CD14-positive monocyte (primary cell): ENCODE measurements at regions not wholly inside any gene's neighbourhood (a gene's known extent, or its start where the extent isn't known, plus 50 kb on each side); places are given as distances from the start of the nearest gene placed in this dataset.

Experiments used
- DNase-seq, 3 donors: peaks; one replicate each; pipeline ENCODE4 v3.0.0-alpha.2; 2011 to 2022
- H2AFZ ChIP-seq: 2 replicates; pipeline ENCODE4 v1.6.0; 2012; ENCODE audit warnings: mild to moderate bottlenecking, low read depth, low read length, inconsistent platforms; ENCODE audit not compliant: insufficient read depth, poor library complexity, severe bottlenecking
- H3K27ac ChIP-seq, 2 donors: 1 replicate in 1 of 2; 2 replicates in 1 of 2; pipeline ENCODE4 v1.5.1; 2012 to 2013; ENCODE audit warnings: low read length in 2 of 2, control low read depth in 1 of 2, inconsistent platforms in 1 of 2, low read depth in 1 of 2, mild to moderate bottlenecking in 1 of 2
- H3K27me3 ChIP-seq, 2 donors: one replicate each; pipeline versions ENCODE4 v1.6.0 to v1.6.1; 2011 to 2013; ENCODE audit warnings: low read length in 2 of 2; ENCODE audit not compliant: control insufficient read depth in 2 of 2, insufficient read depth in 2 of 2
- H3K36me3 ChIP-seq, 2 donors: replicated peaks in 1 of 2; 1 replicate in 1 of 2; 2 replicates in 1 of 2; pipeline versions ENCODE4 v1.5.1 to v1.6.1; 2012 to 2013; ENCODE audit warnings: low read length in 2 of 2, control low read depth in 1 of 2, inconsistent platforms in 1 of 2, mild to moderate bottlenecking in 1 of 2; ENCODE audit not compliant: insufficient read depth in 2 of 2, control insufficient read depth in 1 of 2
- H3K4me1 ChIP-seq, 2 donors: 1 replicate in 1 of 2; 2 replicates in 1 of 2; pipeline versions ENCODE4 v1.5.1 to v1.6.1; 2012 to 2013; ENCODE audit warnings: low read length in 2 of 2, control low read depth in 1 of 2, inconsistent platforms in 1 of 2, mild to moderate bottlenecking in 1 of 2, moderate library complexity in 1 of 2; ENCODE audit not compliant: insufficient read depth in 2 of 2, control insufficient read depth in 1 of 2
- H3K4me2 ChIP-seq: replicated peaks from 2 replicates; pipeline ENCODE3; 2012; ENCODE audit warnings: low read length, moderate library complexity, mild to moderate bottlenecking; ENCODE audit not compliant: poor library complexity, severe bottlenecking; ENCODE audit errors: extremely low read depth
- H3K4me3 ChIP-seq, 3 experiments: fragments of 200-600 bp in 1 of 3; sonication (generic) in 1 of 3; replicated peaks in 1 of 3; 1 replicate in 2 of 3; 2 replicates in 1 of 3; pipeline ENCODE4 v1.5.1; 2011 to 2013; ENCODE audit warnings: low read length in 3 of 3, mild to moderate bottlenecking in 3 of 3, control low read depth in 2 of 3, low read depth in 2 of 3, inconsistent platforms in 1 of 3, moderate library complexity in 1 of 3
- H3K79me2 ChIP-seq: 2 replicates; pipeline ENCODE4 v1.6.0; 2012; ENCODE audit warnings: mild to moderate bottlenecking, control low read depth, inconsistent platforms, low read length, moderate library complexity; ENCODE audit not compliant: insufficient read depth
- H3K9ac ChIP-seq: 2 replicates; pipeline ENCODE4 v1.6.0; 2017; ENCODE audit warnings: low read length, mild to moderate bottlenecking; ENCODE audit not compliant: insufficient read depth, poor library complexity, severe bottlenecking
- H3K9me3 ChIP-seq, 2 donors: replicated peaks in 1 of 2; 1 replicate in 1 of 2; 2 replicates in 1 of 2; pipeline versions ENCODE4 v1.5.1 to v1.6.1; 2012 to 2013; ENCODE audit warnings: low read length in 2 of 2, control low read depth in 1 of 2; ENCODE audit not compliant: control insufficient read depth in 1 of 2, insufficient read depth in 1 of 2
- H4K20me1 ChIP-seq: 2 replicates; pipeline ENCODE4 v1.6.0; 2012; ENCODE audit warnings: mild to moderate bottlenecking, low read length, control low read depth, moderate library complexity; ENCODE audit not compliant: insufficient read depth
- H3K27ac Mint-ChIP-seq, 7 donors: one replicate each; pipeline ENCODE4 v1.8.0; 2020; ENCODE audit warnings: mild to moderate bottlenecking in 7 of 7, mixed read lengths in 7 of 7, moderate library complexity in 6 of 7, inconsistent platforms in 2 of 7
- H3K27me3 Mint-ChIP-seq, 3 donors: one replicate each; pipeline ENCODE4 v1.8.0; 2021 to 2022; ENCODE audit warnings: low read depth in 3 of 3, mild to moderate bottlenecking in 3 of 3, mixed read lengths in 3 of 3, moderate library complexity in 3 of 3, inconsistent platforms in 1 of 3
- H3K36me3 Mint-ChIP-seq, 2 donors: one replicate each; pipeline ENCODE4 v1.8.0; 2020; ENCODE audit warnings: mixed read lengths in 2 of 2, inconsistent platforms in 1 of 2, mild to moderate bottlenecking in 1 of 2
- H3K4me1 Mint-ChIP-seq: one replicate; pipeline ENCODE4 v1.8.0; 2020; ENCODE audit warnings: mild to moderate bottlenecking, mixed read lengths
- H3K4me3 Mint-ChIP-seq, 2 donors: one replicate each; pipeline ENCODE4 v1.8.0; 2020; ENCODE audit warnings: mild to moderate bottlenecking in 2 of 2, mixed read lengths in 2 of 2, moderate library complexity in 1 of 2
- H3K9me3 Mint-ChIP-seq, 7 donors: one replicate each; pipeline ENCODE4 v1.8.0; 2020 to 2022; ENCODE audit warnings: mixed read lengths in 7 of 7, mild to moderate bottlenecking in 6 of 7, moderate library complexity in 6 of 7, inconsistent platforms in 2 of 7
- CTCF ChIP-seq: fragments of 200-600 bp; IDR thresholded peaks from one replicate; pipeline ENCODE4 v1.8.0; 2022; ENCODE audit warnings: antibody characterized with exemption, mild to moderate bottlenecking
- WGBS: methylation state at CpG from one replicate; pipeline ENCODE4 v1.1.5; 2013; ENCODE audit warnings: missing lambda C conversion rate; ENCODE audit not compliant: insufficient coverage; 5-methylcytosine and 5-hydroxymethylcytosine counted together
- intact Hi-C, 2 donors: fragments of 100-400 bp; cut with micrococcal nuclease; formaldehyde crosslinking; loops; one replicate each; pipeline versions ENCODE4 v1.15.0 to v1.15.1; 2023

GRCh38 chr2:175834477-175834876 is 167.6 kb downstream of the LNPK start:
- Histone ChIP-seq H3K4me1 (no peaks in the 10 kb centered on the region), H3K27ac (no peak overlapping the region), H3K4me3 (no peak overlapping the region), H2AFZ (no peak overlapping the region), H3K27me3 (peaks cover 2% of the 10 kb centered on the region in 2 donors), H3K4me2 (no peak overlapping the region), H3K36me3 (no peaks in the 10 kb centered on the region), H3K79me2 (no peaks in the 10 kb centered on the region), H3K9ac (no peak overlapping the region), H4K20me1 (no peaks in the 10 kb centered on the region), H3K9me3 (no peaks in the 10 kb centered on the region)
- 70% methylated on average over 2 of the region's 5 CpGs for WGBS
- Mint-ChIP-seq H3K4me1 (no peaks in the 10 kb centered on the region), H3K9me3 (peaks cover 0 to 5% (median 0%) of the 10 kb centered on the region in 7 donors), H3K4me3 (peak overlapping the region in 1 of 2 donors; percentile 19), H3K27ac (no peak overlapping the region), H3K27me3 (peaks cover 1 to 8% (median 8%) of the 10 kb centered on the region in 3 donors), H3K36me3 (no peaks in the 10 kb centered on the region)
- no peak for DNase-seq
- intact Hi-C loops: no loop called here
- TF ChIP-seq CTCF: no peak

DNA sequence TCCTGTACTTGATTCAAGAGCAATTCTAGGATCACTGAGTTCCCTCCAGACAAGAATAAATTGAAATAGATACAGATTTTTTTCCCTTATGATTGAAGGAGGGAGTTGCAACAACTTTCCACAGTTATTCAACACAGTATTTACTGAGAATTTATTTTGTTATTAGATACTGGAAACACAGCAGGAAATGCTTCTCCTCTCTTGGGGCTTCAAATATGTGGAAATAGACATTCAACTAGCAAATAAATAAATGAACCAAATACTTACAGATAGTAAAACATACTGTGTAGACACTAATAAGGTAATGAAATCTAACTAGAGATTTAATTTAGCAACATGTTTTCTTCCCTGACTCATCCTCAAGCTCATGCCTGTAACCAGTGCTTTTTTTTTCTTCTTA is 169.2 kb downstream of the LNPK start:
- no peak overlapping the region for H3K9ac ChIP-seq
- H2AFZ ChIP-seq: no peak overlapping the region
- no peak for DNase-seq
- Mint-ChIP-seq H3K4me3 (no peak overlapping the region), H3K4me1 (no peaks in the 10 kb centered on the region), H3K27me3 (peaks cover 0 to 5% (median 5%) of the 10 kb centered on the region in 3 donors), H3K36me3 (no peaks in the 10 kb centered on the region), H3K27ac (no peak overlapping the region), H3K9me3 (peaks cover 0 to 5% (median 0%) of the 10 kb centered on the region in 7 donors)
- intact Hi-C loops: no loop called here
- TF ChIP-seq CTCF: no peak
- H3K27me3 ChIP-seq: peaks cover 0 to 2% of the 10 kb centered on the region in 2 donors
- H3K36me3 ChIP-seq: no peaks in the 10 kb centered on the region
- H3K27ac ChIP-seq: no peak overlapping the region
- H3K4me2 ChIP-seq: no peak overlapping the region
- no peaks in the 10 kb centered on the region for H4K20me1 ChIP-seq
- H3K9me3 ChIP-seq: no peaks in the 10 kb centered on the region
- no peaks in the 10 kb centered on the region for H3K79me2 ChIP-seq
- no peak overlapping the region for H3K4me3 ChIP-seq
- H3K4me1 ChIP-seq: no peaks in the 10 kb centered on the region
